ENCODE measurements at regions not wholly inside any gene's neighbourhood (a gene's known extent, or its start where the extent isn't known, plus 50 kb on each side); places are given as distances from the start of the nearest gene placed in this dataset.

GRCh38 chr12:88866881-88867280 is 286.6 kb upstream of the KITLG start:
- no peak for TF ChIP-seq CEBPB (IDR thresholded peaks at IDR 0.05)
- no peak for TF ChIP-seq YY1 (IDR thresholded peaks at IDR 0.05; ENCODE audit: low read depth)
- no peak for TF ChIP-seq FOXM1 (IDR thresholded peaks at IDR 0.05; ENCODE audit: borderline replicate concordance, low read depth)
- no peak for TF ChIP-seq TEAD4 (IDR thresholded peaks at IDR 0.05)
- no peak for TF ChIP-seq EGR1 (IDR thresholded peaks at IDR 0.05)
- TF ChIP-seq EP300 (IDR thresholded peaks at IDR 0.05; ENCODE audit: borderline replicate concordance), result no peak
- TF ChIP-seq USF1 (IDR thresholded peaks at IDR 0.05), result no peak
- no peak for TF ChIP-seq ZBTB7A (IDR thresholded peaks at IDR 0.05; ENCODE audit: low read depth)
- TF ChIP-seq NFIC (IDR thresholded peaks at IDR 0.05), result no peak

DNA sequence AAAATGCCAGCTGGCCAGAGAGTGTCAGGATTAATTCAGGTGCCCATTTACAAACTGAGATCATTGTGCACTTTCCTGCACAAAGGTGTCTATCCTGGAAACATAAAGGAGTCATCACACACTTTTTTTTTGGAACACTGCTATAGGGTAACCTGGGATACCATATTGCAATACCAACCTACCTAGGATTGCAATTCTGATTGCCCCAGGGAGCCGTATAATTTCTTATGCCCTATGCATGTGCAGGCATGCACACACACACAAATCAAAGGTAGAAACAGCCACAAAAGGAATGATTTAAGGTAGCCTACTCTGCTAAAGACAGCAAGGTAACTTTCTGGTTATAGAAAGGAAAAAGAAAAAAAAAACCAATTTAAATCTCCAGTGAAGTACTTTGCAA is 285.3 kb upstream of the KITLG start:
- TF ChIP-seq EGR1 (IDR thresholded peaks at IDR 0.05), result no peak
- no peak for TF ChIP-seq RAD21 (IDR thresholded peaks at IDR 0.05; ENCODE audit: low read depth)

DNA sequence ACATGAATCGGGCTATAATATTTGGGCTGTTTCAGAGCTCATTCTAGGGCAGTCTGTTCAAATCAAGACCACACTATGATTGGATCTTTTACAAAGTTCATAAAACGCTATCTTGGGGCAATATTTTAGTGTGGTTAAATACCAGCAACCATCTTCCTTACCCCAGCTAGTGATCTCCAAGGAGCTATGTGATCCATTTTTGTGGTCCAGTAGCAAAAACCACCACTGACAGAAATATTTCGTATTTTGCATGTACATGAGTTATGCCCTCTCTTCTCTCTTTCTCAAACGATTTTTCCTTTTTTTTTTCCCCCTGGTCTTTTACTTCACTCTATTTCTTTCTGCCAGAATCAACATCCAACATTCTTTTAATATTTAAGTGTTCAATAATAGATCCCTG is 280.6 kb upstream of the KITLG start:
- no peak for TF ChIP-seq CEBPB (IDR thresholded peaks at IDR 0.05)
- no peak for TF ChIP-seq ZBTB7A (IDR thresholded peaks at IDR 0.05; ENCODE audit: low read depth)
- TF ChIP-seq TEAD4 (IDR thresholded peaks at IDR 0.05), result no peak
- TF ChIP-seq CREB1 (IDR thresholded peaks at IDR 0.05; ENCODE audit: low read depth), result no peak
- TF ChIP-seq, protein P1, sequence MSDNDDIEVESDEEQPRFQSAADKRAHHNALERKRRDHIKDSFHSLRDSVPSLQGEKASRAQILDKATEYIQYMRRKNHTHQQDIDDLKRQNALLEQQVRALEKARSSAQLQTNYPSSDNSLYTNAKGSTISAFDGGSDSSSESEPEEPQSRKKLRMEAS (IDR thresholded peaks at IDR 0.05), result no peak
- TF ChIP-seq REST (IDR thresholded peaks at IDR 0.05; ENCODE audit: low read depth), result no peak
- no peak for TF ChIP-seq RAD21 (IDR thresholded peaks at IDR 0.05; ENCODE audit: low read depth)
- no peak for TF ChIP-seq YY1 (IDR thresholded peaks at IDR 0.05; ENCODE audit: low read depth)
- TF ChIP-seq TCF12 (IDR thresholded peaks at IDR 0.05; ENCODE audit: low read depth), result no peak
- TF ChIP-seq TAF1 (IDR thresholded peaks at IDR 0.05; ENCODE audit: low read depth), result no peak
- no peak for TF ChIP-seq EP300 (IDR thresholded peaks at IDR 0.05; ENCODE audit: borderline replicate concordance)
- no peak for TF ChIP-seq NFIC (IDR thresholded peaks at IDR 0.05)
- TF ChIP-seq EGR1 (IDR thresholded peaks at IDR 0.05), result no peak

- TF ChIP-seq YY1 (IDR thresholded peaks at IDR 0.05; ENCODE audit: low read depth) (no peak), RAD21 (IDR thresholded peaks at IDR 0.05; ENCODE audit: low read depth) (no peak), TEAD4 (IDR thresholded peaks at IDR 0.05) (no peak), TAF1 (IDR thresholded peaks at IDR 0.05; ENCODE audit: low read depth) (no peak), NFIC (IDR thresholded peaks at IDR 0.05) (no peak), CEBPB (IDR thresholded peaks at IDR 0.05) (no peak), EGR1 (IDR thresholded peaks at IDR 0.05) (no peak), REST (IDR thresholded peaks at IDR 0.05; ENCODE audit: low read depth) (no peak), EP300 (IDR thresholded peaks at IDR 0.05; ENCODE audit: borderline replicate concordance) (no peak)
- TF ChIP-seq, protein P1 (IDR thresholded peaks at IDR 0.05), result no peak
Observed at GRCh38 chr12:88856201-88856600, 275.9 kb upstream of the KITLG start.

- no peak for TF ChIP-seq ZBTB7A (IDR thresholded peaks at IDR 0.05; ENCODE audit: low read depth)
- TF ChIP-seq TEAD4 (IDR thresholded peaks at IDR 0.05), result no peak
- no peak for TF ChIP-seq TAF1 (IDR thresholded peaks at IDR 0.05; ENCODE audit: low read depth)
- TF ChIP-seq RAD21 (IDR thresholded peaks at IDR 0.05; ENCODE audit: low read depth), result no peak
- no peak for TF ChIP-seq NFIC (IDR thresholded peaks at IDR 0.05)
- no peak for TF ChIP-seq CEBPB (IDR thresholded peaks at IDR 0.05)
- no peak for TF ChIP-seq USF1 (IDR thresholded peaks at IDR 0.05)
- no peak for TF ChIP-seq REST (IDR thresholded peaks at IDR 0.05; ENCODE audit: low read depth)
Observed at GRCh38 chr12:88855301-88855700, 275.0 kb upstream of the KITLG start.
